ENCODE measurements at regions not wholly inside any gene's neighbourhood (a gene's known extent, or its start where the extent isn't known, plus 50 kb on each side); places are given as distances from the start of the nearest gene placed in this dataset.

GRCh38 chr2:217183471-217183870 is 323.6 kb upstream of the TNP1 start:
- DNase-seq, result no peak

- DNase-seq, result no peak
These were observed 323.1 kb upstream of the TNP1 start for GRCh38 chr2:217182926-217183325.

- no peak for DNase-seq
These were observed 321.6 kb upstream of the TNP1 start for GRCh38 chr2:217181512-217181911.

- no peak for DNase-seq
These were observed 320.0 kb upstream of the TNP1 start for GRCh38 chr2:217179854-217180253.

- DNase-seq, result no peak
These were observed 318.5 kb upstream of the TNP1 start for GRCh38 chr2:217178341-217178740.

- no peak for DNase-seq
These were observed 317.9 kb upstream of the TNP1 start for GRCh38 chr2:217177720-217178119.

- DNase-seq, result no peak
These were observed 312.0 kb upstream of the TNP1 start for GRCh38 chr2:217171874-217172273.

GRCh38 chr2:217168496-217168895 is 308.6 kb upstream of the TNP1 start:
- DNase-seq, result no peak

GRCh38 chr2:217167531-217167930 is 307.7 kb upstream of the TNP1 start:
- no peak for DNase-seq

- DNase-seq, result no peak
These were observed 306.5 kb upstream of the TNP1 start for GRCh38 chr2:217166241-217166850.

GRCh38 chr2:217165547-217165946 is 305.7 kb upstream of the TNP1 start:
- DNase-seq, result no peak

GRCh38 chr2:217163987-217164386 is 304.1 kb upstream of the TNP1 start:
- DNase-seq, result no peak

GRCh38 chr2:217162533-217162932 is 302.7 kb upstream of the TNP1 start:
- peak; percentile 23 to 53 for DNase-seq

- no peak for DNase-seq
These were observed 301.4 kb upstream of the TNP1 start for GRCh38 chr2:217160978-217161973.

- no peak for DNase-seq
These were observed 300.4 kb upstream of the TNP1 start for GRCh38 chr2:217160103-217160743.

GRCh38 chr2:217158928-217159327 is 299.1 kb upstream of the TNP1 start:
- no peak for DNase-seq

- DNase-seq, result no peak
These were observed 297.7 kb upstream of the TNP1 start for GRCh38 chr2:217157581-217157980.

- no peak for DNase-seq
These were observed 296.9 kb upstream of the TNP1 start for GRCh38 chr2:217156801-217157200.

GRCh38 chr2:217154923-217155322 is 295.1 kb upstream of the TNP1 start:
- no peak for DNase-seq

GRCh38 chr2:217153510-217153909 is 293.6 kb upstream of the TNP1 start:
- DNase-seq, result no peak

GRCh38 chr2:217152831-217153230 is 293.0 kb upstream of the TNP1 start:
- no peak for DNase-seq

GRCh38 chr2:217151509-217152206 is 291.8 kb upstream of the TNP1 start:
- DNase-seq, result no peak

- DNase-seq, result no peak
These were observed 290.4 kb upstream of the TNP1 start for GRCh38 chr2:217150236-217150635.
